Omental fat pad (tissue), 3 donors: ENCODE measurements at regions not wholly inside any gene's neighbourhood (a gene's known extent, or its start where the extent isn't known, plus 50 kb on each side); places are given as distances from the start of the nearest gene placed in this dataset.
A peak's percentile ranks its signal among the peaks of the same experiment; 100 is the strongest.

Experiments used
- ATAC-seq: fragments of 150-250 bp; one replicate; pipeline ENCODE4 v1.9.1; 2016; ENCODE audit warnings: mild to moderate bottlenecking, moderate library complexity; ENCODE audit not compliant: low FRiP score
- DNase-seq: peaks from one replicate; pipeline ENCODE4 v3.0.0-alpha.2; 2019; ENCODE audit warnings: low spot score
- TF ChIP-seq, protein P1 (sequence below), 3 donors: fragments of 450-650 bp; IDR thresholded peaks; one replicate each; pipeline ENCODE4 v1.5.1; 2016 to 2017; ENCODE audit warnings: antibody characterized with exemption in 3 of 3, mild to moderate bottlenecking in 3 of 3, moderate library complexity in 2 of 3

DNA sequence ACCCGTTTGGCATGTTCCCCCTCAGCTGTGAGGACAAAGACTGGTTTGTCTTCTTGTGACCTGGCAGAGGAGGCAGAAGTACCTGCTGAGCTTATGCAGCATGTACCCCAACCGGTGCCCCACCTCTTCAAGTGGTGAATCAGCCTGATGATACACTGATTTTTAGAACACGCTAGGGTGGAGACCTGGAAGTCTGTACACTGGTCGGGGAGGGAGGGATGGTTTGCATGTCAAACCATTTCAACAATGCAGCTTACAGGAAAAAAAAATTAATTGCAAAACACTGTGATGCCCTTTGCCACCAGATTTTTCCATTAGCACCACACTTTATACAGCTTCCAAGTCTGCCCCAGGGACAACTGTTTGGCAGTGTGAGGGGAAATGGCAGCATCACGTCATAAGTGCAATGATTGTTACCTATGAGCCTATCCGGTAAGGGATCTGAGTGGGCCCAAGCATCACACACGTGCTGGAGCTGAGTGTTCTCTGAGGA lies 155.1 kb upstream of the DMRT1 start:
- peak; percentile 89 for ATAC-seq
- no peak for DNase-seq
- TF ChIP-seq, protein P1, sequence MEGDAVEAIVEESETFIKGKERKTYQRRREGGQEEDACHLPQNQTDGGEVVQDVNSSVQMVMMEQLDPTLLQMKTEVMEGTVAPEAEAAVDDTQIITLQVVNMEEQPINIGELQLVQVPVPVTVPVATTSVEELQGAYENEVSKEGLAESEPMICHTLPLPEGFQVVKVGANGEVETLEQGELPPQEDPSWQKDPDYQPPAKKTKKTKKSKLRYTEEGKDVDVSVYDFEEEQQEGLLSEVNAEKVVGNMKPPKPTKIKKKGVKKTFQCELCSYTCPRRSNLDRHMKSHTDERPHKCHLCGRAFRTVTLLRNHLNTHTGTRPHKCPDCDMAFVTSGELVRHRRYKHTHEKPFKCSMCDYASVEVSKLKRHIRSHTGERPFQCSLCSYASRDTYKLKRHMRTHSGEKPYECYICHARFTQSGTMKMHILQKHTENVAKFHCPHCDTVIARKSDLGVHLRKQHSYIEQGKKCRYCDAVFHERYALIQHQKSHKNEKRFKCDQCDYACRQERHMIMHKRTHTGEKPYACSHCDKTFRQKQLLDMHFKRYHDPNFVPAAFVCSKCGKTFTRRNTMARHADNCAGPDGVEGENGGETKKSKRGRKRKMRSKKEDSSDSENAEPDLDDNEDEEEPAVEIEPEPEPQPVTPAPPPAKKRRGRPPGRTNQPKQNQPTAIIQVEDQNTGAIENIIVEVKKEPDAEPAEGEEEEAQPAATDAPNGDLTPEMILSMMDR (IDR thresholded peaks at IDR 0.05): no peak

DNA sequence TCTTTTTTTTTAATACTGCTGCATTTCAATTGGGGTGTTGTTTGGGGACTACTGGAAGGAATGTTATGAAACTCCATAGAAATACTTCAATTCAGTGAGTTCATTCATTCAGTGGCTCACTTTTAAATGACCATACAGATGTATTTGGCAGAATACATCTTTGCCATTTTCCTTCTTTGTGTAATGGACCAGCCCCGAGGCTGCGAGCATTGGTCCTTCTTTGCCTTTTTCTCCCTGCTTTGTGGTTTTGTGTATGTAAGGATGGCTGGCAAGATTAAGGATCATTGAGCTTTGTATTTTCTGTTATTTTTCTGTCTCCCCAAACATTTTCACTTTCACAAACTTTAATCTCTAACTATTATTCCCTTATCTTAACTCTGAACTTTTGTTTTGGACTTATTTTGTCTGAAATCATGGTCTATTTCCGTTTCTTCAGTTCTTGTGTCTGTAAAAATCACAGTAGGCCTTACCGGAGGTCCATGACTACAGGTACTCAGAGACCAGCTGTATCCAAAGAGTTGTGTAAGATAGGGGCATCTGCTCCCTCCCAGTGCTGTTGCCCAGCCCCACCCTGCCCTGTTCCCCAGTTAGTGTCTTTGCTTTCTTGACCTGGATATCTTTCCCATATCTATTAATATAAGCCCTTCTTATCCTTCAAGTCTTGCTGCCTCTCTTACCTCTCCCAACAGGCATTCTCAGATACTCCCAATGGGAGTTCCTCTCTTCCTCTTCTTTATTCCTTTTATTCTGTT lies 154.3 kb upstream of the DMRT1 start:
- DNase-seq (no peak), ATAC-seq (no peak)
- TF ChIP-seq, protein P1 (IDR thresholded peaks at IDR 0.05): no peak

DNA sequence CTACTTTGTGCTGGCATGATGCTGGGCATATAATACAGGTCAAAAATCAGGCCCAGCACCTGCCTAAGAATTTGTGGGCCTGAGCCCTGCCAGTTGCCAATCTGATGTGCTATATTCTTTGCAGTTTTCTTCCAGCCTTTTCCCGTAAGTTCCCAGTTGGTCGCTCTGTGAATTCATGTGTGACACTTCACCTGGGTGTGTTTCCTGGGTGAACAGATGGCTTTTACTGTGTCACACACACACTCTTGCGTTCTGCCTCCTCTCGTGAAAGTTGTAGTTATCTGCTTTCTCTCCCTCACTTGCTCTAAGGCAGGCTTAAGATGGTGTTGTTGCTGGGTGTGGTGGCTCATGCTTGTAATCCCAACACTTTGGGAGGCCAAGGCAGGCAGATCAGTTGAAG lies 153.5 kb upstream of the DMRT1 start:
- ATAC-seq (no peak), DNase-seq (no peak)
- TF ChIP-seq, protein P1 (IDR thresholded peaks at IDR 0.05): no peak

DNA sequence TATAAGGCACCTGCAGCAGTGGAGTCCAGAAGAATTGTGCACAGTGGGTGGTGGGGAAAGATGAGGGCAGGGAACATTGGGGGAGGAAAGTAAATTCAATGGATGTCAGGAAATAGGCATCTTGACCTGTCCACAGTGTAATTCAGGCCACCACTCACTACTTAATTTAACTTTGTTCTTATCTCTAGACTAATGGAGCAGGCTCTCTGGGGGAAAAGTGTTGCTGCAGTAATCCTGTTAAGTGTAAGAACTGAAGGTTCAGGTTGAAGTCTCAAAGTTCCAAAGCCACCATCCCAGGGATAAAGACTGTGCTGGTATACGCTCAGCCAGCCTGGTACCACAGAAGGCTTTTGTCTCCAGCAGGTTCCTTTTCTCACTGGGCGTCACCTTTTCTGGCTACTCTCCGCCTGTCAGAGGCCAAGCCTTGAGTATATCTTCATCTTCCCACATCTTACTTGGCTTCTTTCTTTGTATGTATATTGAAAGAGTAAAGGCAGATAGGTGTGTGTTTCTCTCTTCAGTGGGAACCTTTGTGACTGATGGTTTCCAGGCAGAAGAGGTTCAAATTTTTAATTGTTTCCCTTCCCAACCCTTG lies 150.9 kb upstream of the DMRT1 start:
- no peak for ATAC-seq
- no peak for DNase-seq
- TF ChIP-seq, protein P1 (IDR thresholded peaks at IDR 0.05): no peak

DNA sequence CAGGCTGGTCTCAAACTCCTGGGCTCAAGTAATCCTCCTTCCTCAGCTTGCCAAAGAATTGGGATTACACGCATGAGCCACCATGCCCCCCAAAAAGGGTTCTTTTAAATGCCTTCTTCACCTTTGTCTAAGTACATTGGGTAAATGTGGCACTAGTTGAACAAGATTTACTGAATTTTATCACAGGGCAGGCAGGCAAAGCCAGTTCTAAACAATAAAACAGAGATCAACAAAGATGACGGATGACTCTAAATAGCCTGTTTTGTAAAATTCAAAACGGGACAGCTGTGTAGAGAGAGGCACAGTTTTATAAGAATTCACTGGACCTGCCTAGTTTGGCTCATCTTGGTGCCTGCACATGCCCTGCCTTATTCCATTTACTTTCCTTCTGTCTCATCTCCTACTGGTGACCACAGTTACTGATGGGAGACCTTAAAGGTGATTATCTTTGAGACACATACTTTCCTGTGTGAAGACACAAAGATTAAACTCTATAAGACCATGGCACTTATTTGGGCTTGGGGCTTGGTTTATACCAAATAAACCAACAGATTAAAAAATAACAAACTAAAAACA lies 149.6 kb upstream of the DMRT1 start:
- no peak for ATAC-seq
- TF ChIP-seq, protein P1 (IDR thresholded peaks at IDR 0.05): no peak

DNA sequence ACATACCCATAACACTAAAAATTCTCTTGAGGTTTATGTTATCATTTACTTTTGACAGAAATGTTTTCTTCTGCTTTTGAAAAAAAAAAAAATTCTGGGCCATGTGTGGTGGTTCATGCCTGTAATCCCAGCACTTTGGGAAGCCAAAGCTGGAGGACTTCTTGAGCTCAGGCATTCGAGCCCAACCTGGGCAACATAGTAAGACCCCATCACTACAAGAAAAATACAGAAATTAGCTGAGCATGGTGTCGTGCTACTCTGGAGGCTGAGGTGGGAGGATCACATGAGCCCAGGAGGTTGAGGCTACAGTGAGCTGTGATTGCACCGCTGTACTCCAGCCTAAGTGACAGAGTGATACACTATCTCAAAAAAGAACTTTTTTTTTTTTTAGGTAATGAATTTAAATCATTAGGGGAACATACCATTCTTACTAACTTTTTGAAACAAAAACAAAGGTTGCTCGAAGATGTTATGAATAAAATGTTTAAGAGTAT lies 148.8 kb upstream of the DMRT1 start:
- no peak for DNase-seq
- ATAC-seq: no peak
- TF ChIP-seq, protein P1 (IDR thresholded peaks at IDR 0.05): no peak

More for the DNA sequence above, 149.6 kb upstream of the DMRT1 start:
- no peak for DNase-seq
